Fibroblast of skin of right quadriceps (primary cell): ENCODE measurements at regions not wholly inside any gene's neighbourhood (a gene's known extent, or its start where the extent isn't known, plus 50 kb on each side); places are given as distances from the start of the nearest gene placed in this dataset.

Source experiments
- DNase-seq: peaks from one replicate; pipeline ENCODE4 v3.0.0-alpha.2; 2013

GRCh38 chr2:60603533-60604190 lies 50.2 kb upstream of the BCL11A start:
- no peak for DNase-seq

GRCh38 chr2:60604486-60605064 lies 51.1 kb upstream of the BCL11A start:
- DNase-seq, result no peak

GRCh38 chr2:60605866-60606265 lies 52.4 kb upstream of the BCL11A start:
- DNase-seq, result no peak

GRCh38 chr2:60608679-60609078 lies 55.2 kb upstream of the BCL11A start:
- DNase-seq, result peak; percentile 20

- DNase-seq, result no peak
These were observed 58.6 kb upstream of the BCL11A start for GRCh38 chr2:60612033-60612432.

- no peak for DNase-seq
These were observed 60.9 kb upstream of the BCL11A start for GRCh38 chr2:60614319-60614718.

GRCh38 chr2:60621688-60622429 lies 68.4 kb upstream of the BCL11A start:
- DNase-seq, result no peak

GRCh38 chr2:60623040-60623439 lies 69.6 kb upstream of the BCL11A start:
- no peak for DNase-seq

GRCh38 chr2:60627412-60627811 lies 74.0 kb upstream of the BCL11A start:
- DNase-seq, result no peak

- DNase-seq, result no peak
These were observed 74.6 kb upstream of the BCL11A start for GRCh38 chr2:60628026-60628425.

- DNase-seq, result no peak
These were observed 75.3 kb upstream of the BCL11A start for GRCh38 chr2:60628615-60629304.

GRCh38 chr2:60629305-60629662 lies 75.8 kb upstream of the BCL11A start:
- no peak for DNase-seq

- DNase-seq, result no peak
These were observed 76.4 kb upstream of the BCL11A start for GRCh38 chr2:60629801-60630385.

GRCh38 chr2:60633615-60634014 lies 80.2 kb upstream of the BCL11A start:
- DNase-seq, result no peak

GRCh38 chr2:60634438-60634837 lies 81.0 kb upstream of the BCL11A start:
- no peak for DNase-seq

GRCh38 chr2:60641811-60642788 lies 88.6 kb upstream of the BCL11A start:
- peak; percentile 59 for DNase-seq

GRCh38 chr2:60643747-60644146 lies 90.3 kb upstream of the BCL11A start:
- DNase-seq, result no peak

- no peak for DNase-seq
These were observed 91.5 kb upstream of the BCL11A start for GRCh38 chr2:60644951-60645350.

- DNase-seq, result no peak
These were observed 94.7 kb upstream of the BCL11A start for GRCh38 chr2:60648191-60648590.

GRCh38 chr2:60649721-60650120 lies 96.3 kb upstream of the BCL11A start:
- no peak for DNase-seq

- DNase-seq, result no peak
These were observed 99.4 kb upstream of the BCL11A start for GRCh38 chr2:60652832-60653340.

GRCh38 chr2:60657673-60658072 lies 98.4 kb upstream of the PAPOLG start:
- DNase-seq, result no peak
